ENCODE measurements at regions not wholly inside any gene's neighbourhood (a gene's known extent, or its start where the extent isn't known, plus 50 kb on each side); places are given as distances from the start of the nearest gene placed in this dataset.
"Not testable (repeated sequence)": the region's sequence is repeated elsewhere in the genome, so short reads cannot be mapped to it uniquely, and the experiment has no call there.

GRCh38 chr10:131363416-131363815, 51.9 kb upstream of the TCERG1L start:
- no peak for DNase-seq (ENCODE audit: low read depth in 3 of 3, low spot score in 1 of 3)

DNA sequence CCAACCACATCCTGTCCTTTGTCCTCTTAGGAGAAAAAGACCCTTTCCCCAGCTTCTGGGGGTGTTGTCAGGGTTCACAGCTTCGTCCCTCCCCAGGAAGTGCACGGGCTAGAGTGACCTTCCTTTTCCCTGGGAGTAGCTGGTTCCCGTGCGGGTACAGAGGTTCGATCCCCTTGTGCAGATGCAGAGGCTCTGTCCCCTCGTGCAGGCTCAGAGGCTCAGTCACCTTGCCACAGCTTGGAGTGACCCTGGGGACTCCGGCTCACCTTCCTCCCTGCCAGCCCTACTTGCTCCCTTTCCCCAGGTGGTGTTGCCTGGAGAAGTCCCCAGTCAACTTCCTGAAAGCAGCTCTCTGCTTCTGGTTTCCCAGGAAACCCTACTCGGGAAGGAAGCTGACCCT, 60.0 kb upstream of the TCERG1L start:
- DNase-seq (ENCODE audit: low read depth in 3 of 3, low spot score in 1 of 3): no peak

DNA sequence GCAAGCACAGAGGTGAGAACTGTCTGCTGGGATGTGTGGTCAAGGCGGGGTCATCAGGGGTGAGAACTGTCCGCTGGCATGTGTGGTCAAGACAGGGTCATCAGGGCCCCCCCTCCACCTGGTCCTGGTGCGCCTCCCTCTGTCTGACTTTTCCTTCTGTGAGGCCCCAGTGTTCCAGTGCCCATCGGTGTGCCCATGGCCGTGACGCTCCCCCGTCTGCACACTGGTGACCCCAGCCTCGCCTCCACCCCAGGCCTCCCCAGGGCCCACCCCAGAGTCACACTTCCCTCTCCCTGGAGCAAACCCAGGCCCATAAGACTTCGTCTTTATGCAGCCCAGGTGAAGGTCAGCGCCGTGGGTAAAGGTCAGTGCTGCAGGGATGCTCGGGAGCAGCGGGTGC, 70.1 kb upstream of the TCERG1L start:
- no peak for DNase-seq (ENCODE audit: low read depth in 3 of 3, low spot score in 1 of 3)

DNA sequence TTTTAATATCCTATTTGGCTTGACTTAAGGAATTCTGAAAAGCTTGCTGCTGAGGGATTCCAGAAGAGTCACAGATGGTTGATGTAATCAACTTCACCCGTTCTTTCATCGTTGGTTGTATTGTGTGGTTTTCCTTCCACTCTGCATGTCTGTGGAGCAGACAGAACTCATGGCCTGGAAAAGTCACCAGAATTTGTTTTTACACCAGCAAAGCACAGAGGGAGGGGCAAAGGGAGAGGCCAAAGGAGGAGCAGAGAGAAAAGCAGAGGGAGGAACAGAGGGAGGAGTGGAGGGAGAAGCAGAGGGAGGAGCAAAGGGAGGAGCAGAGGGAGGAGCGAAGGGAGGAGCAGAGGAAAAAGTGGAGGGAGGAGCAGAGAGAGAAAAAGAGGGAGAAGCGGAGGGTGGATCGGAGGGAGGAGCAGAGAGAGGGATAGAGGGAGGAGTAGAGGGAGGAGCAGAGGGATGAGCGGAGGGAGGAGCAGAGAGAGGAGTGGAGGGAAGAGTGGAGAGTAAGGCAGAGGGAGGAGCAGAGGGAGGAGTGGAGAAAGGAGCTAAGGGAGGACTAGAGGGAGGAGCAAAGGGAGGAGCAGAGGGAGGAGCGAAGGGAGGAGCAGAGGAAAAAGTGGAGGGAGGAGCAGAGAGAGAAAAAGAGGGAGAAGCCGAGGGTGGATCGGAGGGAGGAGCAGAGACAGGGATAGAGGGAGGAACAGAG, 73.8 kb upstream of the TCERG1L start:
- DNase-seq (ENCODE audit: low read depth in 3 of 3, low spot score in 1 of 3): not testable (repeated sequence)

- DNase-seq (ENCODE audit: low read depth in 3 of 3, low spot score in 1 of 3): no peak
Observed at GRCh38 chr10:131387018-131387529, 75.6 kb upstream of the TCERG1L start.

GRCh38 chr10:131391936-131392335, 80.4 kb upstream of the TCERG1L start:
- no peak for DNase-seq (ENCODE audit: low read depth in 3 of 3, low spot score in 1 of 3)

- no peak for DNase-seq (ENCODE audit: low read depth in 3 of 3, low spot score in 1 of 3)
Observed at GRCh38 chr10:131396121-131397050, 84.9 kb upstream of the TCERG1L start.

DNA sequence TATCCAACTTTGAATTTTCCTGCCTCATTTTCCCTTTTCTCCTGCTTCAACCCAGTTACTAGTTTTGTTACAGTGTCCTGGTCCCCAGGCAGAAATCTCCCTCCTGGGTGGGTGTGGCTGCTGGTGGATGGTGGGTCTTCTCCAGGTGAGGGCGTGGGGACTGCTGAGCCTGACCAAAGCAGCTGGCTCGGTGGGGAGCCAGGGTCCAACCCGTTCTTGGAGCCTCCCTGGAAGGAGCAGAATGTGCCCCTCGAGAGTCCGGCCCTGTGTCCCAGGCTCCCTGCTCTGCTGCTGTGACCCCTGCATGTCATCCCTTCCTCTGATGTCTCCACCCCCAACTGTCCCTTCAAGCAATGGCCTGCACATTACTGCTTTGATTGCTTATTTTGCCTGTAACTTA, 86.6 kb upstream of the TCERG1L start:
- DNase-seq (ENCODE audit: low read depth in 3 of 3, low spot score in 1 of 3): no peak

DNA sequence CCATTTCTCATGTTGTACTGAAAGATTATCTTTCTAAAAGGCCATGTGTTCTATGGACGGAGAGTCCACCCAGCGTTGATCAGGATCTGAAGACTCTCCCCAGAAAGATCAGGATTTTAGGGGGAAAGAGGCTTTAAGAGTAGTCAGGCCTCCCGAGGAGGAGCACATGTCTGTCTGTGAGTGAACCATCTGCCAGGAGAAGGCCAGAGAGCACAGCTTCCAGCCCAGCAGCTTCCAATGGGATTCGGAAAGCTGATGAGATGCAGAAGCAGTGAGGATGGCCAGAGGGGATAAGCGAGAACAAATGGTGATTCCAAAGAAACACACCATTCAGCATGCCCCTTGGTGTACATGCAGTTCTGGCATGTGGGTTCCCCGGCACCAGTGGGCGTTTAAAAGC, 88.5 kb upstream of the TCERG1L start:
- no peak for DNase-seq (ENCODE audit: low read depth in 3 of 3, low spot score in 1 of 3)

GRCh38 chr10:131400513-131400912, 89.0 kb upstream of the TCERG1L start:
- DNase-seq (ENCODE audit: low read depth in 3 of 3, low spot score in 1 of 3): no peak

GRCh38 chr10:131402771-131403650, 91.5 kb upstream of the TCERG1L start:
- DNase-seq (ENCODE audit: low read depth in 3 of 3, low spot score in 1 of 3): no peak

DNA sequence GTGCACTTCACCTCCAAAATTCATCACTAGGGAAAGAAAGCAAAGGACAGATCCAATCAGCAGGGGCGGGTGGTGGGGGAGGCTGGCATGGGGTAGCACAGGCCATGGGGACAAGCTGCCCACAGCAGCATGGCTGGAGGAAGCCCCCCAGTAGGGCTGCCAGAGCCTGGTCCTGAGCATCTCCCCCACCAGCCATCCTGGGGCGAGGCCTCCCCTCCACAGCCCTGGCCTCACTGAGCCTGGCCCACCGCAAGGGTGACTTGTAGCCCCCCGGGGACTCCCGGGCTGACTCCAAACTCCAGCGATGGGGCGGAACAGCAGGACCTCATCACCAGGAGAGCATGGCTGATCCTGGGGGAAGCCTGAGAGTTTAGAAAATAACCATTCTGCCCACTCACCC, 92.4 kb upstream of the TCERG1L start:
- no peak for DNase-seq (ENCODE audit: low read depth in 3 of 3, low spot score in 1 of 3)

- no peak for DNase-seq (ENCODE audit: low read depth in 3 of 3, low spot score in 1 of 3)
Observed at GRCh38 chr10:131404886-131405285, 93.4 kb upstream of the TCERG1L start.

GRCh38 chr10:131406676-131407392, 95.3 kb upstream of the TCERG1L start:
- no peak for DNase-seq (ENCODE audit: low read depth in 3 of 3, low spot score in 1 of 3)

DNA sequence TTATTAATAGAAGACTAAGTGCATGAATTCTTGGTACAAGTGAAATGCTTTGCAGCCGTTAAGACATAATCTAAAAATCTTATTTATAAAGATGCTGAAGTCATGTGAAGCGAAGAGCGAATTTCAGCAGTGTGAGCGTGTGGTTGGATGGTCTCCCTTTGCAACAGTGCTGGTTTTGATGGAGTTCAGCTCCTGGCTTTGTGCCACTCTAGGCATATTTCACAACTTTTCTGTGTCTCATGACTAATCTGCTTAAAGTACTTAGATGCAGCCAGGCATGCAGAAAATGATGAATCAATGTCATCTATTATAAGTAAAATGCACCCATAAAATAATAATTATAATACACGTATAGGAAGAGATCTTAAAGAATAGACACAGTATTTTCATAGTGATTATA, 107.2 kb upstream of the TCERG1L start:
- DNase-seq (ENCODE audit: low read depth in 3 of 3, low spot score in 1 of 3): no peak

DNA sequence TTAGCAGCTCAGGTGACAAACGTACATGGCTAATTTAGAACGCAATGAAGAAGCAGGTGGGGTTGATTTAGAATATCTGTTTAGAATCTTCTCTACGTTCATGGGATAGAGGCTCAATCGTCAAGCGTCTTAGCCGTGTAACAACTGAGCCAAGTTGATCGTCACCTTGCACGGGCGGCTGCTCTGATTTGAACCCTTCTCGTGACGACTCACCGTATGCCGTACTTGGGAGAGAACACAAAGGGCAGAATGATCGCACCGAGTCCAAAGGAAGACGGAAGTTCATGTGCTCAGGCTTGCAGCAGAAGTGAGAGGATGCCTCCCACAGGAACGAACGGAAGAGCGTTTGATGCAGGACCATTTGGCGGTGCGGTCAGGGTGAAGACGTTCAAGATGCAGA, 108.3 kb upstream of the TCERG1L start:
- no peak for DNase-seq (ENCODE audit: low read depth in 3 of 3, low spot score in 1 of 3)

DNA sequence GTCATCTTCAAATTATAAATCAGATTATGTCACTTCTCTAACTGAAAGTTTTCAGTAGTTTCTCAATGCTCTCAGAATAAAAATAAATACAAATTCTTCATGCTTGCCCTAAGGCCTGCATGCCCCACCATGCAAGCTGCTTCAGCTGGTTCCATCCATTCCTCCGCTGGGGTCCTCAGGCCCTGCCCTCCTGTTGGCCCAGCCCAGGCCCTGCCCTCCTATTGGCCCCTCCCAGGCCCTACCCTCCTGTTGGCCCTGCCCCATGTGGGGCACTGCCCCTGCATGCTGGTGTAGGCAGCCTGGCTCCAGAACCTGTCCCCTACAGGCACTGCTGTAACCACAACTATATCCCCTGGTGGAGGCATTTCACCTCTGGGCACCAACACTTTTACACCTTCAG, 109.3 kb upstream of the TCERG1L start:
- DNase-seq (ENCODE audit: low read depth in 3 of 3, low spot score in 1 of 3): no peak

DNA sequence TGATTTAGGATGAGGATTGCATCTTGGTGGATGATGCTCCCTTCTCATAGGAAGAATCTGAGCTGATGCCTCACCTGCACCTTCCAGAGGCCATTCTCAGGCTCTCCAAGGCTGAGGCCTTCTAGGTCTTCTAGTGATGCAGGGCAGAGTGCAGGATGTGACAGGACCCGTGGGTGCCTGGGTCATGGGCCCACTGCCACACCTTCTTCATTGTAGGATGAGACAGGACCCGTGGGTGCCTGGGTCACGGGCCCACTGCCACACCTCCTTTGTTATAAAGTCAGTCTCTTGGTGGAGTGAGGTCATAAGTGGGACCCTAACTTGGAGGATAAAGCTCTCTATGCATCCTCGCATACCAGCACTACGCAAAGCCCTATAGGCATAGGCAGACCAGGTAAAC, 109.9 kb upstream of the TCERG1L start:
- no peak for DNase-seq (ENCODE audit: low read depth in 3 of 3, low spot score in 1 of 3)

DNA sequence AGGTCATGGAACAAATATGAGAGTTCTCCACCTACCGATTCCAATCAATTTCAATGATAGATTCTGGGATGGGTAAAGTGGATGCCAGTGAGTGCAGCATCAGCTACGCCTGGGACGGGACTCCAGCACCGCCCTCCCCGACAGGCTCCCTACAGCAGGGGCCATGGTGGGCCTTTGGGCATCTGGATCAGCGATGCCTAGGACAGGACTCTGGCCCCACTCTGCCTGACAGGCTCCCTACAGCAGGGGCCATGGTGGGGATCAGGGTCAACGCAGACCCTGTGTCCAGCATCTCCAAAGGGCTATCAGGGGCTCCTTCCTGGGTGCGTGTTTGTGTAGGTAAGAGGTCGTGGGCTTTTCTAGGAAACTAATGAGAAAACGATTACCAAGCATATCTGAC, 111.2 kb upstream of the TCERG1L start:
- no peak for DNase-seq (ENCODE audit: low read depth in 3 of 3, low spot score in 1 of 3)

- DNase-seq (ENCODE audit: low read depth in 3 of 3, low spot score in 1 of 3): no peak
Observed at GRCh38 chr10:131424053-131424452, 112.5 kb upstream of the TCERG1L start.

All from stimulated activated CD4-positive, alpha-beta T cell treated with anti-CD3 and anti-CD28 coated beads, TNF-alpha, amount 100 ng/mL, for 1 hour (primary cell).